Endodermal cell (in vitro differentiated cells): ENCODE measurements at regions not wholly inside any gene's neighbourhood (a gene's known extent, or its start where the extent isn't known, plus 50 kb on each side); places are given as distances from the start of the nearest gene placed in this dataset.

Experiments
- DNase-seq: peaks from one replicate; pipeline ENCODE4 v3.0.0-alpha.2; 2017
- H3K27ac ChIP-seq: 2 replicates; pipeline ENCODE4 v1.5.1; 2013; ENCODE audit warnings: mild to moderate bottlenecking, low read depth, low read length, moderate library complexity
- H3K27me3 ChIP-seq: 2 replicates; pipeline ENCODE4 v1.6.1; 2013; ENCODE audit warnings: mild to moderate bottlenecking, low read length, moderate library complexity; ENCODE audit not compliant: insufficient read depth, control insufficient read depth, poor library complexity, severe bottlenecking
- H3K36me3 ChIP-seq: 2 replicates; pipeline ENCODE4 v1.7.0; 2013; ENCODE audit warnings: mild to moderate bottlenecking, low read length, moderate library complexity; ENCODE audit not compliant: control insufficient read depth, insufficient read depth
- H3K4me1 ChIP-seq: one replicate; pipeline ENCODE4 v1.7.0; 2013; ENCODE audit warnings: low read length; ENCODE audit not compliant: control insufficient read depth, insufficient read depth
- H3K4me3 ChIP-seq: 2 replicates; pipeline ENCODE4 v1.5.1; 2013; ENCODE audit warnings: mild to moderate bottlenecking, low read length, moderate library complexity
- H3K9ac ChIP-seq: 2 replicates; pipeline ENCODE4 v1.6.1; 2013; ENCODE audit warnings: mild to moderate bottlenecking, low read length, moderate library complexity; ENCODE audit not compliant: poor library complexity, severe bottlenecking; ENCODE audit errors: extremely low read depth
- H3K9me3 ChIP-seq: 2 replicates; pipeline ENCODE4 v1.6.1; 2013; ENCODE audit warnings: mild to moderate bottlenecking, low read length, moderate library complexity; ENCODE audit not compliant: control insufficient read depth
- H3K27ac Mint-ChIP-seq: 2 replicates; pipeline ENCODE4 v1.8.0; 2020; ENCODE audit warnings: mixed read lengths
- H3K27me3 Mint-ChIP-seq: 2 replicates; pipeline ENCODE4 v1.8.0; 2021; ENCODE audit warnings: mild to moderate bottlenecking, mixed read lengths; ENCODE audit not compliant: insufficient read depth
- H3K36me3 Mint-ChIP-seq: 2 replicates; pipeline ENCODE4 v1.8.0; 2020; ENCODE audit warnings: low read depth, mixed read lengths
- H3K4me1 Mint-ChIP-seq: 2 replicates; pipeline ENCODE4 v1.8.0; 2020; ENCODE audit warnings: mixed read lengths
- H3K4me3 Mint-ChIP-seq: 2 replicates; pipeline ENCODE4 v1.8.0; 2020; ENCODE audit warnings: mild to moderate bottlenecking, moderate library complexity, mixed read lengths
- H3K9me3 Mint-ChIP-seq: 2 replicates; pipeline ENCODE4 v1.8.0; 2020; ENCODE audit warnings: mild to moderate bottlenecking, mixed read lengths
- WGBS, 2 experiments: methylation state at CpG; one replicate each; pipeline versions ENCODE4 v1.1.5 to v1.1.7; 2013; ENCODE audit warnings: missing lambda C conversion rate in 2 of 2, mixed read lengths in 1 of 2; ENCODE audit not compliant: insufficient coverage in 1 of 2, insufficient read length in 1 of 2; 5-methylcytosine and 5-hydroxymethylcytosine counted together
- TF ChIP-seq, protein P1 (sequence below): fragments of 200-600 bp; sonication (generic); conservative IDR thresholded peaks from 2 replicates; pipeline ENCODE4 v1.5.0; 2021; ENCODE audit warnings: antibody characterized with exemption, mild to moderate bottlenecking

DNA sequence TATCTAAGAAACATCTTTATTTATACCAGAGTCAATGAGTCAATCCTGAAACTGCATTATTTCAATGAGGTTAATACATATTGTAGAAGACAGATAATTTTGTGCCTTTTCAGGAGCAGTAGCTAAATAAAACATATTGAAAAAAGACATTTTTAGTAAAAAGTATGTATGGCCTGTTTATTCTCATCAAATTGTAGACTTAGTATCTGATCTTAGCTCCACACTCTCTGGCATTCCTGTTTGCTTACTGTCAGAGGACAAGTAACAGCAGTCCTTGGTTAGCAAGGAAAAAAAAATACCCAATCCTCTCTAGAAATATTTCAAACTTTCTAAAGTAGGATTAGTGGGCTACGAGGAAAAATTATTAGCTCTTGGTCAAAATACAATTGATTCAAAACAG lies 50.5 kb upstream of the GUCY1A1 start:
- H3K27ac Mint-ChIP-seq = no peak overlapping the region
- H3K4me1 Mint-ChIP-seq = peaks cover 14% of the 10 kb centered on the region
- H3K9ac ChIP-seq = no peak overlapping the region
- no peaks in the 10 kb centered on the region for H3K27me3 ChIP-seq
- WGBS, 2 experiments = 100% methylated on average over 1 of the region's 1 CpG; no CpG with 5 or more reads in 1 of the 2 experiments
- DNase-seq = no peak
- no peak overlapping the region for H3K27ac ChIP-seq
- H3K4me3 Mint-ChIP-seq = no peak overlapping the region
- no peaks in the 10 kb centered on the region for H3K9me3 Mint-ChIP-seq
- TF ChIP-seq, protein P1, sequence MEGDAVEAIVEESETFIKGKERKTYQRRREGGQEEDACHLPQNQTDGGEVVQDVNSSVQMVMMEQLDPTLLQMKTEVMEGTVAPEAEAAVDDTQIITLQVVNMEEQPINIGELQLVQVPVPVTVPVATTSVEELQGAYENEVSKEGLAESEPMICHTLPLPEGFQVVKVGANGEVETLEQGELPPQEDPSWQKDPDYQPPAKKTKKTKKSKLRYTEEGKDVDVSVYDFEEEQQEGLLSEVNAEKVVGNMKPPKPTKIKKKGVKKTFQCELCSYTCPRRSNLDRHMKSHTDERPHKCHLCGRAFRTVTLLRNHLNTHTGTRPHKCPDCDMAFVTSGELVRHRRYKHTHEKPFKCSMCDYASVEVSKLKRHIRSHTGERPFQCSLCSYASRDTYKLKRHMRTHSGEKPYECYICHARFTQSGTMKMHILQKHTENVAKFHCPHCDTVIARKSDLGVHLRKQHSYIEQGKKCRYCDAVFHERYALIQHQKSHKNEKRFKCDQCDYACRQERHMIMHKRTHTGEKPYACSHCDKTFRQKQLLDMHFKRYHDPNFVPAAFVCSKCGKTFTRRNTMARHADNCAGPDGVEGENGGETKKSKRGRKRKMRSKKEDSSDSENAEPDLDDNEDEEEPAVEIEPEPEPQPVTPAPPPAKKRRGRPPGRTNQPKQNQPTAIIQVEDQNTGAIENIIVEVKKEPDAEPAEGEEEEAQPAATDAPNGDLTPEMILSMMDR = no peak
- peaks cover 6% of the 10 kb centered on the region for H3K27me3 Mint-ChIP-seq
- no peaks in the 10 kb centered on the region for H3K36me3 ChIP-seq
- H3K36me3 Mint-ChIP-seq = no peaks in the 10 kb centered on the region
- H3K4me3 ChIP-seq = no peak overlapping the region
- no peaks in the 10 kb centered on the region for H3K9me3 ChIP-seq
- no peaks in the 10 kb centered on the region for H3K4me1 ChIP-seq

DNA sequence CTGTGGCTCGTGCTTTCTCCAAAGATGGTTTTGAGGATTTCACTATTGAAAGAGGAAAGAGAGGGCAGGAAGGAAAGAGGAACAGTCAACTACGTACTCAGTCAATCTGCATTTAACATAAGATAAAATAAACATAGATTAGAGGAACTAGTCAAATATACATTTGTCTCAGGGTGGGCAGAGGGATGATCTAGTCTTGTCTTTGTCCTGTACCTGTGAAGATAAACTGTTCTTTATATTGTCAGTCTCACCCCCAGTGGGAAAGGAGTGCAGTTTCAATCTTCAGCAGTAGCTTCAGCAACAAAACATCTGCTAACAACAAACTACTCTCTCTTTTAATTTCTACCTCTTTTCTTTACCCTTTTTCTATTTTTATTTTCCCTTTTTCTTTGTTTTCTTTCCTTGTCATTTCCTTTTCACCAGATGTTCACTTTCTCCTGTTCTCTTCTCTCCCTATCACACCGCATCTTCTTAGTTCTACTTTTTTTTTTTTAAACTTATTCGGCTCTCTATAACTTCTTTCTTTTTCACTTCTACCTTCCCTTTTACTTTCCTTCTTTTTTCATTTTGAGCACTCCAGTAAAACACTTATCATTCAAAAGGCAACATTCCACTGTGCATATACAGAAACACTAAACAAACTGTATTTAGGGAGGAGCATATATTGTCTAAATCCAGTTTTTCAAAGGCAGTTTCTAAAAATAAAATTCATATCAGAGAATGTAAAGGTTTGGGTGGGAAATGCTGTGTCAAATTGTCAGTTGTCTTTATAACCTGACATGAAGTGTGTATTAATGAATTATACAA lies 51.4 kb upstream of the GUCY1A1 start:
- no peaks in the 10 kb centered on the region for H3K27me3 ChIP-seq
- no peak for DNase-seq
- TF ChIP-seq, protein P1 = no peak
- Mint-ChIP-seq H3K27me3 (peaks cover 6% of the 10 kb centered on the region), H3K4me1 (peaks cover 14% of the 10 kb centered on the region), H3K9me3 (no peaks in the 10 kb centered on the region), H3K4me3 (no peak overlapping the region), H3K36me3 (no peaks in the 10 kb centered on the region), H3K27ac (no peak overlapping the region)
- H3K9ac ChIP-seq = no peak overlapping the region
- 87 to 91% methylated on average over 1 to 3 of the region's 4 CpGs for WGBS, 2 experiments
- H3K9me3 ChIP-seq = no peaks in the 10 kb centered on the region
- H3K4me1 ChIP-seq = no peaks in the 10 kb centered on the region
- no peaks in the 10 kb centered on the region for H3K36me3 ChIP-seq
- H3K4me3 ChIP-seq = peak overlapping the region; percentile 30
- H3K27ac ChIP-seq = no peak overlapping the region

DNA sequence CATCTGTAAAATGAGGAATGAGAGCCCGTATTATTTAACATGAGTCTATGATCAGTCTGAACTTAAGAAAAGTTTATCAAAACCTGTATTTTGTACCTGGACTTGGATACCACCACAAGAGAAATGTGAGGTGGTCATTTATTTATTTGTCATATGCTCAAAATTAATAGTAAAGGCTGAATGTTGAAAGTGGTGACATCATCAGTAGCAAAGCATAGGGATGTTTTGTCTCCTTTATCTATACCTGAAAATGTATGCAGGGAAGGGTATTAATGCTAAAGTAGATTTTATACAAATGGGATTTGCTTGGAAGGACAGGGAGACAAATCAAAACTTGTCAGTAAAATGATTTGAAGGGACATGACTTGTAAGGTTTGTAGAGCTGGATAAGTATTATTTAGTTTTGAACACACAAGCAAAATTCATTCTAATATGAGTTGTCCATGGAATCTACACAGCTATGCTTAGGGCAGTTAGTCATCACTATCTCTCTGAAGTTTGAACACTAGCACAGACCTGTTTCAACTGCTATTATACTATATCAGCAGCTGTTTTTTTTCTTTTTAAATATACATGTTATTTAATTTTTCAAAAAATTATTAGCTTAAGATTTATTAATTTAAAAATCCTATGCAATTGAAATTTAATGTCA lies 52.4 kb upstream of the GUCY1A1 start:
- H3K27me3 Mint-ChIP-seq = peaks cover 6% of the 10 kb centered on the region

More for the DNA sequence above, 52.4 kb upstream of the GUCY1A1 start:
- WGBS, 2 experiments = 95 to 100% methylated on average over 1 of the region's 1 CpG
- H3K9ac ChIP-seq = no peak overlapping the region
- no peaks in the 10 kb centered on the region for H3K36me3 Mint-ChIP-seq
- no peaks in the 10 kb centered on the region for H3K9me3 ChIP-seq
- TF ChIP-seq, protein P1 = no peak
- no peak overlapping the region for H3K27ac Mint-ChIP-seq
- H3K4me1 ChIP-seq = no peaks in the 10 kb centered on the region
- H3K4me1 Mint-ChIP-seq = peaks cover 14% of the 10 kb centered on the region
- H3K4me3 Mint-ChIP-seq = no peak overlapping the region
- no peaks in the 10 kb centered on the region for H3K9me3 Mint-ChIP-seq
- H3K27ac ChIP-seq = no peak overlapping the region
- no peaks in the 10 kb centered on the region for H3K36me3 ChIP-seq
- no peak overlapping the region for H3K4me3 ChIP-seq
- H3K27me3 ChIP-seq = no peaks in the 10 kb centered on the region
- DNase-seq = no peak
